Panc1 (cell line): ENCODE measurements at regions not wholly inside any gene's neighbourhood (a gene's known extent, or its start where the extent isn't known, plus 50 kb on each side); places are given as distances from the start of the nearest gene placed in this dataset.

Source experiments
- CTCF ChIP-seq: fragments of 450-650 bp; IDR thresholded peaks from 2 replicates; pipeline ENCODE4 v1.5.1; 2017; ENCODE audit warnings: mild to moderate bottlenecking
- POLR2AphosphoS5 ChIP-seq: IDR thresholded peaks from 2 replicates; pipeline ENCODE4 v1.6.1; 2012; ENCODE audit warnings: mild to moderate bottlenecking, low read depth, low read length, moderate library complexity
- SIN3A ChIP-seq: IDR thresholded peaks from 2 replicates; pipeline ENCODE4 v1.6.1; 2012; ENCODE audit warnings: low read depth, mild to moderate bottlenecking, low read length, moderate library complexity, borderline replicate concordance; ENCODE audit not compliant: insufficient read depth
- TF ChIP-seq, protein P1 (sequence below), 2 experiments: IDR thresholded peaks; 2 replicates each; pipeline ENCODE4 v1.6.1; 2011 to 2012; ENCODE audit warnings: low read depth in 2 of 2, control low read depth in 1 of 2, low read length in 1 of 2, mild to moderate bottlenecking in 1 of 2, moderate library complexity in 1 of 2; ENCODE audit not compliant: insufficient read depth in 1 of 2

DNA sequence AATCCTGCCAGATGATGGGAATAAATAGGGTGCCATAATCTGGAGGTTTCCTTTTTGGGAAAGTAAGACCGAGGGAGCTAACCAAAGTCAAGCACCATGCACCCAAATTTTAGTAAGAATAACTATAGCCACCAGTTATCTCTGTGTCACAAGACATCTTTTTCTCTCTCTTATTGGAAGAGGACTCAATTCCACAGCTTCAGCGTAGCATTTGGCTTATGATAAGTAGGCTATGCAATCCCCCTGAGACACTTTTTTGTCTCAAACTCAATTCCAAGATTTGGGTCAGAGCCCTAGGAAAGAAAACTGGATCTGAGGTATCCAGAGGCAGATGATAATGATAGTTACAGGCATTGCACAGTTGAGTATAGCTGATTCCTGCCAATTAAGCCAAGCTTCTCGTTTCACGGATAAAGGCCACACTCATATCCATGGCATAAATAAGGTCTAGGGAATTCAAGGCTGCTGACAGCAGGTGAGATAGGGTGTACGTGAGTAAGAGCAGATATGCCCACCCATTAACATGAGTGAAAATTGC is 425.2 kb upstream of the CNTNAP2 start:
- TF ChIP-seq CTCF (no peak), POLR2AphosphoS5 (no peak), SIN3A (no peak)
- TF ChIP-seq, protein P1, sequence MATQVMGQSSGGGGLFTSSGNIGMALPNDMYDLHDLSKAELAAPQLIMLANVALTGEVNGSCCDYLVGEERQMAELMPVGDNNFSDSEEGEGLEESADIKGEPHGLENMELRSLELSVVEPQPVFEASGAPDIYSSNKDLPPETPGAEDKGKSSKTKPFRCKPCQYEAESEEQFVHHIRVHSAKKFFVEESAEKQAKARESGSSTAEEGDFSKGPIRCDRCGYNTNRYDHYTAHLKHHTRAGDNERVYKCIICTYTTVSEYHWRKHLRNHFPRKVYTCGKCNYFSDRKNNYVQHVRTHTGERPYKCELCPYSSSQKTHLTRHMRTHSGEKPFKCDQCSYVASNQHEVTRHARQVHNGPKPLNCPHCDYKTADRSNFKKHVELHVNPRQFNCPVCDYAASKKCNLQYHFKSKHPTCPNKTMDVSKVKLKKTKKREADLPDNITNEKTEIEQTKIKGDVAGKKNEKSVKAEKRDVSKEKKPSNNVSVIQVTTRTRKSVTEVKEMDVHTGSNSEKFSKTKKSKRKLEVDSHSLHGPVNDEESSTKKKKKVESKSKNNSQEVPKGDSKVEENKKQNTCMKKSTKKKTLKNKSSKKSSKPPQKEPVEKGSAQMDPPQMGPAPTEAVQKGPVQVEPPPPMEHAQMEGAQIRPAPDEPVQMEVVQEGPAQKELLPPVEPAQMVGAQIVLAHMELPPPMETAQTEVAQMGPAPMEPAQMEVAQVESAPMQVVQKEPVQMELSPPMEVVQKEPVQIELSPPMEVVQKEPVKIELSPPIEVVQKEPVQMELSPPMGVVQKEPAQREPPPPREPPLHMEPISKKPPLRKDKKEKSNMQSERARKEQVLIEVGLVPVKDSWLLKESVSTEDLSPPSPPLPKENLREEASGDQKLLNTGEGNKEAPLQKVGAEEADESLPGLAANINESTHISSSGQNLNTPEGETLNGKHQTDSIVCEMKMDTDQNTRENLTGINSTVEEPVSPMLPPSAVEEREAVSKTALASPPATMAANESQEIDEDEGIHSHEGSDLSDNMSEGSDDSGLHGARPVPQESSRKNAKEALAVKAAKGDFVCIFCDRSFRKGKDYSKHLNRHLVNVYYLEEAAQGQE (IDR thresholded peaks at IDR 0.05; ENCODE audit: insufficient read depth in 1 of 2, low read depth in 2 of 2, low read length in 1 of 2) = no peak
